ENCODE measurements at regions not wholly inside any gene's neighbourhood (a gene's known extent, or its start where the extent isn't known, plus 50 kb on each side); places are given as distances from the start of the nearest gene placed in this dataset.

- no peak for TF ChIP-seq EZH2phosphoT487 (IDR thresholded peaks at IDR 0.05; ENCODE audit: borderline replicate concordance, low read depth)
- TF ChIP-seq CHD2 (IDR thresholded peaks at IDR 0.05; ENCODE audit: low read length, partially characterized antibody): no peak
- TF ChIP-seq, protein P1, sequence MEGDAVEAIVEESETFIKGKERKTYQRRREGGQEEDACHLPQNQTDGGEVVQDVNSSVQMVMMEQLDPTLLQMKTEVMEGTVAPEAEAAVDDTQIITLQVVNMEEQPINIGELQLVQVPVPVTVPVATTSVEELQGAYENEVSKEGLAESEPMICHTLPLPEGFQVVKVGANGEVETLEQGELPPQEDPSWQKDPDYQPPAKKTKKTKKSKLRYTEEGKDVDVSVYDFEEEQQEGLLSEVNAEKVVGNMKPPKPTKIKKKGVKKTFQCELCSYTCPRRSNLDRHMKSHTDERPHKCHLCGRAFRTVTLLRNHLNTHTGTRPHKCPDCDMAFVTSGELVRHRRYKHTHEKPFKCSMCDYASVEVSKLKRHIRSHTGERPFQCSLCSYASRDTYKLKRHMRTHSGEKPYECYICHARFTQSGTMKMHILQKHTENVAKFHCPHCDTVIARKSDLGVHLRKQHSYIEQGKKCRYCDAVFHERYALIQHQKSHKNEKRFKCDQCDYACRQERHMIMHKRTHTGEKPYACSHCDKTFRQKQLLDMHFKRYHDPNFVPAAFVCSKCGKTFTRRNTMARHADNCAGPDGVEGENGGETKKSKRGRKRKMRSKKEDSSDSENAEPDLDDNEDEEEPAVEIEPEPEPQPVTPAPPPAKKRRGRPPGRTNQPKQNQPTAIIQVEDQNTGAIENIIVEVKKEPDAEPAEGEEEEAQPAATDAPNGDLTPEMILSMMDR (IDR thresholded peaks at IDR 0.05): no peak
- no peak for TF ChIP-seq FOXM1 (IDR thresholded peaks at IDR 0.05; ENCODE audit: low read depth)
- TF ChIP-seq NRF1 (IDR thresholded peaks at IDR 0.05; ENCODE audit: low read depth, low read length): no peak
Observed at GRCh38 chr1:43052322-43052721, 93.7 kb upstream of the SLC2A1 start.

Data from SK-N-SH (cell line).